PC-9 (cell line): ENCODE measurements at regions not wholly inside any gene's neighbourhood (a gene's known extent, or its start where the extent isn't known, plus 50 kb on each side); places are given as distances from the start of the nearest gene placed in this dataset.

ENCODE experiments used
- CTCF ChIP-seq: fragments of 200-600 bp; sonication (generic); conservative IDR thresholded peaks from 2 replicates; pipeline ENCODE4 v1.6.1; 2017; ENCODE audit warnings: mixed run types, antibody characterized with exemption, mild to moderate bottlenecking, moderate library complexity
- EZH2 ChIP-seq: fragments of 200-600 bp; sonication (generic); IDR thresholded peaks from 2 replicates; pipeline ENCODE4 v1.8.0; 2017; ENCODE audit warnings: antibody characterized with exemption, low read depth

- TF ChIP-seq CTCF: no peak
- no peak for TF ChIP-seq EZH2
Observed at GRCh38 chr5:13246053-13246452, 698.4 kb downstream of the DNAH5 start.
